ENCODE measurements at regions not wholly inside any gene's neighbourhood (a gene's known extent, or its start where the extent isn't known, plus 50 kb on each side); places are given as distances from the start of the nearest gene placed in this dataset.
"Not testable (repeated sequence)": the region's sequence is repeated elsewhere in the genome, so short reads cannot be mapped to it uniquely, and the experiment has no call there.

- no peak overlapping the region for H3K4me3 ChIP-seq (replicated peaks in 1 of 3; ENCODE audit: insufficient read depth in 1 of 3, low read depth in 1 of 3, low read length in 3 of 3)
- no peak for FAIRE-seq
- no peaks in the 10 kb centered on the region for H3K27me3 ChIP-seq (ENCODE audit: control insufficient read depth in 2 of 2, insufficient read depth in 2 of 2, low read length in 2 of 2)
- H3K27ac ChIP-seq (ENCODE audit: insufficient read depth, low read depth, low read length): no peak overlapping the region
- peaks cover 2% of the 10 kb centered on the region for H3K4me1 ChIP-seq (ENCODE audit: control insufficient read depth, extremely low read depth, insufficient read depth, low read length)
- H3K9me1 ChIP-seq (replicated peaks; ENCODE audit: control insufficient read depth, extremely low read depth, insufficient read depth, low read length): no peaks in the 10 kb centered on the region
- no peaks in the 10 kb centered on the region for H4K20me1 ChIP-seq (replicated peaks; ENCODE audit: control insufficient read depth, extremely low read depth, insufficient read depth, low read length)
- DNase-seq (ENCODE audit: low read depth, low spot score): no peak
- CTCF ChIA-PET: interaction anchor here (0.9 kb wide), 1 partner anchor 20 kb away, joined by 3 read pairs; no protein-coding TSS in a partner anchor
- POLR2A ChIA-PET: no interaction called here
- TF ChIP-seq POLR2AphosphoS5 (IDR thresholded peaks at IDR 0.05; ENCODE audit: insufficient read depth, low read depth, low read length): no peak
- intact Hi-C loops (cut with micrococcal nuclease): no loop called here
- no TSS peak for BruUV-seq (replicated peaks)
- H2AFZ ChIP-seq (ENCODE audit: low read depth, low read length): no peak overlapping the region
- H3K4me2 ChIP-seq (ENCODE audit: insufficient read depth, low read length): no peak overlapping the region
- H3K36me3 ChIP-seq (ENCODE audit: control insufficient read depth in 2 of 2, extremely low read depth in 1 of 2, insufficient read depth in 2 of 2, low read length in 2 of 2): no peaks in the 10 kb centered on the region
- peaks cover 3% of the 10 kb centered on the region for H3K9me3 ChIP-seq (replicated peaks; ENCODE audit: control insufficient read depth, insufficient read depth, low read length)
- H3K9ac ChIP-seq (replicated peaks; ENCODE audit: extremely low read depth, insufficient read depth, low read length): no peak overlapping the region
- dilution Hi-C loops (cut with MboI; ENCODE audit: extremely low pct_ligation_motif_present, low sequenced_read_pairs): no loop called here
- no peaks in the 10 kb centered on the region for H3K79me2 ChIP-seq (ENCODE audit: control insufficient read depth, insufficient read depth, low read length)
Observed at GRCh38 chr1:193438312-193438711, 251.9 kb upstream of the B3GALT2 start.

- BruUV-seq (replicated peaks): no TSS peak
- H2AFZ ChIP-seq (ENCODE audit: low read depth, low read length): no peak overlapping the region
- H3K4me1 ChIP-seq (ENCODE audit: control insufficient read depth, extremely low read depth, insufficient read depth, low read length): peaks cover 2% of the 10 kb centered on the region
- dilution Hi-C loops (cut with MboI; ENCODE audit: extremely low pct_ligation_motif_present, low sequenced_read_pairs) (no loop called here), intact Hi-C loops (cut with micrococcal nuclease) (no loop called here)
- H3K9me1 ChIP-seq (replicated peaks; ENCODE audit: control insufficient read depth, extremely low read depth, insufficient read depth, low read length): no peaks in the 10 kb centered on the region
- peaks cover 6% of the 10 kb centered on the region for H3K9me3 ChIP-seq (replicated peaks; ENCODE audit: control insufficient read depth, insufficient read depth, low read length)
- TF ChIP-seq FOS (IDR thresholded peaks at IDR 0.05; ENCODE audit: borderline replicate concordance, insufficient read depth, low read length): no peak
- TF ChIP-seq POLR2A (IDR thresholded peaks at IDR 0.05; ENCODE audit: low read depth, low read length): no peak
- TF ChIP-seq POLR2AphosphoS5 (IDR thresholded peaks at IDR 0.05; ENCODE audit: insufficient read depth, low read depth, low read length): no peak
- TF ChIP-seq MYC (IDR thresholded peaks at IDR 0.05; ENCODE audit: low read depth, low read length): no peak
- TF ChIP-seq CTCF (IDR thresholded peaks at IDR 0.05; ENCODE audit: extremely low read depth in 1 of 2, insufficient read depth in 1 of 2, low read depth in 1 of 2, low read length in 2 of 2): no peak
- TF ChIP-seq MAX (IDR thresholded peaks at IDR 0.05; ENCODE audit: insufficient read depth, insufficient read length): no peak
- TF ChIP-seq JUN (IDR thresholded peaks at IDR 0.05; ENCODE audit: borderline replicate concordance, insufficient read depth, insufficient read length, low read depth): no peak
- no peak for TF ChIP-seq EZH2 (IDR thresholded peaks at IDR 0.05; ENCODE audit: borderline replicate concordance, low read depth, low read length, severe bottlenecking)
- TF ChIP-seq GATA2 (IDR thresholded peaks at IDR 0.05; ENCODE audit: insufficient read depth, insufficient read length, low read depth, low read length): no peak
- no peak for FAIRE-seq
- ChIA-PET POLR2A (no interaction called here), CTCF (no interaction called here)
- H4K20me1 ChIP-seq (replicated peaks; ENCODE audit: control insufficient read depth, extremely low read depth, insufficient read depth, low read length): no peaks in the 10 kb centered on the region
- no peak overlapping the region for H3K4me2 ChIP-seq (ENCODE audit: insufficient read depth, low read length)
- H3K9ac ChIP-seq (replicated peaks; ENCODE audit: extremely low read depth, insufficient read depth, low read length): no peak overlapping the region
- no peak overlapping the region for H3K4me3 ChIP-seq (replicated peaks in 1 of 3; ENCODE audit: insufficient read depth in 1 of 3, low read depth in 1 of 3, low read length in 3 of 3)
- no peaks in the 10 kb centered on the region for H3K36me3 ChIP-seq (ENCODE audit: control insufficient read depth in 2 of 2, extremely low read depth in 1 of 2, insufficient read depth in 2 of 2, low read length in 2 of 2)
- H3K27ac ChIP-seq (ENCODE audit: insufficient read depth, low read depth, low read length): no peak overlapping the region
- DNase-seq (ENCODE audit: low read depth, low spot score): no peak
- H3K27me3 ChIP-seq (ENCODE audit: control insufficient read depth in 2 of 2, insufficient read depth in 2 of 2, low read length in 2 of 2): no peaks in the 10 kb centered on the region
- no peaks in the 10 kb centered on the region for H3K79me2 ChIP-seq (ENCODE audit: control insufficient read depth, insufficient read depth, low read length)
Observed at GRCh38 chr1:193437785-193438184, 251.4 kb upstream of the B3GALT2 start.

- H4K20me1 ChIP-seq (replicated peaks; ENCODE audit: control insufficient read depth, extremely low read depth, insufficient read depth, low read length); H3K4me2 ChIP-seq (ENCODE audit: insufficient read depth, low read length); BruUV-seq (replicated peaks); CTCF ChIA-PET; H3K27me3 ChIP-seq (ENCODE audit: control insufficient read depth in 2 of 2, insufficient read depth in 2 of 2, low read length in 2 of 2); intact Hi-C loops (cut with micrococcal nuclease); H3K36me3 ChIP-seq (ENCODE audit: control insufficient read depth in 2 of 2, extremely low read depth in 1 of 2, insufficient read depth in 2 of 2, low read length in 2 of 2); H3K4me3 ChIP-seq (replicated peaks in 1 of 3; ENCODE audit: insufficient read depth in 1 of 3, low read depth in 1 of 3, low read length in 3 of 3); DNase-seq (ENCODE audit: low read depth, low spot score); H3K9ac ChIP-seq (replicated peaks; ENCODE audit: extremely low read depth, insufficient read depth, low read length); H3K4me1 ChIP-seq (ENCODE audit: control insufficient read depth, extremely low read depth, insufficient read depth, low read length); H3K79me2 ChIP-seq (ENCODE audit: control insufficient read depth, insufficient read depth, low read length); dilution Hi-C loops (cut with MboI; ENCODE audit: extremely low pct_ligation_motif_present, low sequenced_read_pairs); H2AFZ ChIP-seq (ENCODE audit: low read depth, low read length); H3K9me1 ChIP-seq (replicated peaks; ENCODE audit: control insufficient read depth, extremely low read depth, insufficient read depth, low read length); H3K27ac ChIP-seq (ENCODE audit: insufficient read depth, low read depth, low read length); POLR2A ChIA-PET; FAIRE-seq: not testable (repeated sequence)
- peaks cover 10% of the 10 kb centered on the region for H3K9me3 ChIP-seq (replicated peaks; ENCODE audit: control insufficient read depth, insufficient read depth, low read length)
Observed at GRCh38 chr1:193437333-193437732, 250.9 kb upstream of the B3GALT2 start.
